Heart right ventricle (tissue), 16 donors: ENCODE measurements at regions not wholly inside any gene's neighbourhood (a gene's known extent, or its start where the extent isn't known, plus 50 kb on each side); places are given as distances from the start of the nearest gene placed in this dataset.

Experiments used
- ATAC-seq, 8 donors: fragments of 200-7000 bp; cut with Tn5 transposase; one replicate each; pipeline ENCODE4 v1.9.1; 2020; ENCODE audit warnings: mild to moderate bottlenecking in 8 of 8, moderate library complexity in 8 of 8, moderate number of reproducible peaks in 1 of 8
- DNase-seq, 2 donors: peaks; one replicate each; pipeline ENCODE4 v3.0.0-alpha.2; 2020
- H3K27ac ChIP-seq, 10 donors: fragments of 200-600 bp; sonication (generic) in 2 of 10; one replicate each; pipeline versions ENCODE4 v1.5.0 to v1.8.0; 2020 to 2022; ENCODE audit warnings: mild to moderate bottlenecking in 3 of 10
- H3K27me3 ChIP-seq, 7 donors: fragments of 200-600 bp; one replicate each; pipeline ENCODE4 v1.8.0; 2021 to 2022; ENCODE audit warnings: mild to moderate bottlenecking in 2 of 7
- H3K36me3 ChIP-seq, 9 donors: fragments of 200-600 bp; sonication (generic) in 1 of 9; one replicate each; pipeline versions ENCODE4 v1.5.0 to v1.8.0; 2020 to 2022; ENCODE audit warnings: mild to moderate bottlenecking in 2 of 9
- H3K4me1 ChIP-seq, 9 donors: fragments of 200-600 bp; sonication (generic) in 1 of 9; one replicate each; pipeline versions ENCODE4 v1.5.0 to v1.8.0; 2020 to 2022; ENCODE audit warnings: mild to moderate bottlenecking in 4 of 9
- H3K4me3 ChIP-seq, 10 donors: fragments of 200-600 bp; sonication (generic) in 2 of 10; one replicate each; pipeline versions ENCODE4 v1.5.0 to v1.8.0; 2020 to 2022; ENCODE audit warnings: mild to moderate bottlenecking in 7 of 10, moderate library complexity in 2 of 10
- H3K9me3 ChIP-seq, 11 donors: fragments of 200-600 bp in 10 of 11; sonication (generic) in 2 of 11; one replicate each; pipeline versions ENCODE4 v1.5.0 to v1.8.0; 2013 to 2022; ENCODE audit warnings: mild to moderate bottlenecking in 2 of 11, control low read depth in 1 of 11, moderate library complexity in 1 of 11
- WGBS, 2 donors: extraction: QIAGEN DNeasy Blood & Tissue Kit; methylation state at CpG; one replicate each; pipeline ENCODE4 v1.1.7; 2013; ENCODE audit warnings: inconsistent platforms in 1 of 2; 5-methylcytosine and 5-hydroxymethylcytosine counted together
- intact Hi-C, 10 donors: fragments of 100-400 bp; cut with DNase I; formaldehyde crosslinking; loops; one replicate each; pipeline versions ENCODE4 v1.11.1 to v1.14.2; 2022
- TF ChIP-seq, protein P1 (sequence below), 9 donors: fragments of 200-600 bp; sonication (generic) in 2 of 9; IDR thresholded peaks; one replicate each; pipeline versions ENCODE4 v1.5.0 to v1.8.0; 2021 to 2022; ENCODE audit warnings: antibody characterized with exemption in 9 of 9, mild to moderate bottlenecking in 5 of 9, moderate library complexity in 1 of 9
- donor health status: Arrhythmogenic right ventricular cardiomyopathy.
- donor health status: ischemic (EF 13 %, LVEDD 7.1; RV severe dilation, severe dysfunction).
- donor health status: healthy with polysubstance abuse.
- donor health status: DM: no; HTN: yes; CAD: no.
- donor health status: DM: no; HTN: no; CAD: no.
- donor health status: ischemic (EF 25% LVEDD 6.9; RV normal size, moderate dysfunction).
- donor health status: ischemic (EF 25% LVEDD 5.7; RV mildly dilated, moderate dysfunction).
- donor health status: healthy.
- donor health status: DM: yes; HTN: yes; CAD: no.
- donor health status: Ischemic cardiomyopathy.
- donor health status: ischemic (EF 35%, LVEDD 5.7; RV mildly dilated, moderate dysfunction).
- donor health status: nonischemic (EF 11% LVEDD 7.7; RV severe dilation, severe dysfunction).
- donor health status: DM: yes; HTN: yes; CAD: no.
- donor health status: PGD.
- donor health status: ischemic (EF 29% LVEDD 5.4; RV normal size, mild dysfunction).
- donor health status: nonischemic (EF 23%, LVEDD 6.1; RV moderate dilation, normal function).

DNA sequence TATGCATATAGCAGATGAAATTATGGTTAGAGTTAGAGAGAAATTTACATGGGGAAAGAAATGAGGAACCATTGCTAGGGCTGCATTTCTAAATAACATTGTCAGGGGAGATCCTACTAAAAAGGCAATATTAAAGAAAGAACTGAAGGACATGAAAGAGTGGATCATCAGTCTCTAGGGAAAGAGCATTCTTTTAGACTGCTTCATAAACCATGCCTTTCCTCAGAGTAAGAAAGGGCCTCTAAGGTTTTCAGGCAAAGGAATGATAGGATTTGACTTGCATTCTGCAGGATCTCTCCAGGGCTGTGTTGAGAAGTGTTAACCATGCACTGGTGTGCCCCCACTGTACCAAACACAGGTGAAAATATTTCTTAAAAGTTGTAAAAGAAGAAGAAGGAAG, 385.4 kb upstream of the MAD2L1 start:
- DNase-seq (no peak), ATAC-seq (no peak)
- Histone ChIP-seq H3K9me3 (no peaks in the 10 kb centered on the region), H3K4me1 (no peaks in the 10 kb centered on the region), H3K4me3 (no peak overlapping the region), H3K27ac (no peak overlapping the region), H3K27me3 (no peaks in the 10 kb centered on the region), H3K36me3 (no peaks in the 10 kb centered on the region)
- intact Hi-C loops, result no loop called here
- TF ChIP-seq, protein P1, sequence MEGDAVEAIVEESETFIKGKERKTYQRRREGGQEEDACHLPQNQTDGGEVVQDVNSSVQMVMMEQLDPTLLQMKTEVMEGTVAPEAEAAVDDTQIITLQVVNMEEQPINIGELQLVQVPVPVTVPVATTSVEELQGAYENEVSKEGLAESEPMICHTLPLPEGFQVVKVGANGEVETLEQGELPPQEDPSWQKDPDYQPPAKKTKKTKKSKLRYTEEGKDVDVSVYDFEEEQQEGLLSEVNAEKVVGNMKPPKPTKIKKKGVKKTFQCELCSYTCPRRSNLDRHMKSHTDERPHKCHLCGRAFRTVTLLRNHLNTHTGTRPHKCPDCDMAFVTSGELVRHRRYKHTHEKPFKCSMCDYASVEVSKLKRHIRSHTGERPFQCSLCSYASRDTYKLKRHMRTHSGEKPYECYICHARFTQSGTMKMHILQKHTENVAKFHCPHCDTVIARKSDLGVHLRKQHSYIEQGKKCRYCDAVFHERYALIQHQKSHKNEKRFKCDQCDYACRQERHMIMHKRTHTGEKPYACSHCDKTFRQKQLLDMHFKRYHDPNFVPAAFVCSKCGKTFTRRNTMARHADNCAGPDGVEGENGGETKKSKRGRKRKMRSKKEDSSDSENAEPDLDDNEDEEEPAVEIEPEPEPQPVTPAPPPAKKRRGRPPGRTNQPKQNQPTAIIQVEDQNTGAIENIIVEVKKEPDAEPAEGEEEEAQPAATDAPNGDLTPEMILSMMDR (IDR thresholded peaks at IDR 0.05), result no peak

DNA sequence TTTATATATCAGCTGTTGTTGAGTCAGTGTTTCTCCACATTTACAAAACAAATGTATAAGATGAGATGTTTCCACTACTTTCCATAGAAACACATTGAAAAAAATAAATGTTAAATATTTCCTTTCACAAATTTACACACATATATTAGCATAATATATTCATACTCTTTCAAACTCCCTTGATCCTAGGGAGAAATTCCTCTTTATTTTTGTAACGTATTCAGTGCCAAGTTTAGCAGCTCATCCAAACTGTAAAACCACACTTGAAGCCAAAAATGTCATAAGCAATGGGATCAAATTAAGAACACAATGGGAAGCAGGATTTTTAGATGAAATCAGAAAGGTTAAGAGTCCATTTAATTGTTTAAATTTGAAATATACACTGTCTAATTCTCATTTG, 381.1 kb upstream of the MAD2L1 start:
- Histone ChIP-seq H3K4me1 (no peaks in the 10 kb centered on the region), H3K36me3 (no peaks in the 10 kb centered on the region), H3K27me3 (no peaks in the 10 kb centered on the region), H3K9me3 (no peaks in the 10 kb centered on the region), H3K27ac (no peak overlapping the region), H3K4me3 (no peak overlapping the region)
- TF ChIP-seq, protein P1 (IDR thresholded peaks at IDR 0.05), result no peak
- no peak for DNase-seq
- intact Hi-C loops, result no loop called here
- 12 to 16% methylated on average over 1 of the region's 1 CpG for WGBS, 2 donors
- no peak for ATAC-seq

DNA sequence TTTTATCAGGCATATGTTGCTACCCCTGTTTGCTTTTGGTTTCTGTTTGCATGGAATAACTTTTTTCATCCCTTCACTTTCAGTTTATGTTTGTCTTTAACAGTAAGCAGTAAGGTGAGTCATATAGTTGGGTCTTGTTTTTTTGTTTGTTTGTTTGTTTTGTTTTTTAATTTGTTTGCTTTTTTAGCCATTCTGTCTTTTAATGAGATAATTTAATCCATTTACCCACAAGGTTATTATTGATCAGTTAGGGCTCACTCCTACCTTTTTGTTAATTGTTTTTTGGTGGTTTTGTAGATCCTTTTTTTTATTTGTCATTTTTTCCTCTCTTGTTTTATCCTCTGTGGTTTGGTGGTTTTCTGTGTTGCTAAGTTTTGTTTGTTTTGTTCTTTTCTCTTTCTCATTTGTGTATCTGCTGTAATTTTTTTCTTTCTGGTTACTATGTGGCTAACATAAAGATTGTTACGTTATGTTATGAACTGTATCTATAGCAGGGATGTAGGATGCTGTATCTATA, 379.5 kb upstream of the MAD2L1 start:
- whole genome bisulfite sequencing, 2 donors, result 88 to 89% methylated on average over 1 of the region's 1 CpG
- Histone ChIP-seq H3K9me3 (no peaks in the 10 kb centered on the region), H3K4me3 (no peak overlapping the region), H3K4me1 (no peaks in the 10 kb centered on the region), H3K27ac (no peak overlapping the region), H3K36me3 (no peaks in the 10 kb centered on the region), H3K27me3 (no peaks in the 10 kb centered on the region)
- ATAC-seq (no peak), DNase-seq (no peak)
- intact Hi-C loops, result no loop called here
- TF ChIP-seq, protein P1 (IDR thresholded peaks at IDR 0.05), result no peak

DNA sequence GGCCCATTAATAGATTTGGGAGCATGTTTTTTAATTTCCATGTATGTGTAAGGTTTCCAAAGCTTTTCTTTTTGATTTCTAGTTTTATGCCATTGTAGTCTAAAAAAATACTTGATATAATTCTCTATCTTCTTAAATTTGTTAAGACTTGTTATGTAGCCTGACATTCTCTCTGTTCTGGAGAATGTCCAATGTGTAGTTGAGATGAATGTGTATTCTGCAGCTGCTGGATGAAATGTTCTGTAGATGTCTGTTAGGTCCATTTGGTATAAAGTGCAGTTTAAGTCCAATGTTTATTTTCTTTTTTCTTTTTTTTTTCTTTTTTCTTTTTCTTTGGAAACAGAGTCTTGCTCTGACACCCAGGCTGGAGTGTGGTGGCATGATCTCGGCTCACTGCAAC, 378.5 kb upstream of the MAD2L1 start:
- Histone ChIP-seq H3K9me3 (no peaks in the 10 kb centered on the region), H3K4me1 (no peaks in the 10 kb centered on the region), H3K27ac (no peak overlapping the region), H3K4me3 (no peak overlapping the region), H3K36me3 (no peaks in the 10 kb centered on the region), H3K27me3 (no peaks in the 10 kb centered on the region)
- WGBS, 2 donors, result 83 to 90% methylated on average over 1 of the region's 1 CpG
- DNase-seq, result no peak
- TF ChIP-seq, protein P1 (IDR thresholded peaks at IDR 0.05), result no peak
- intact Hi-C loops, result no loop called here
- no peak for ATAC-seq

DNA sequence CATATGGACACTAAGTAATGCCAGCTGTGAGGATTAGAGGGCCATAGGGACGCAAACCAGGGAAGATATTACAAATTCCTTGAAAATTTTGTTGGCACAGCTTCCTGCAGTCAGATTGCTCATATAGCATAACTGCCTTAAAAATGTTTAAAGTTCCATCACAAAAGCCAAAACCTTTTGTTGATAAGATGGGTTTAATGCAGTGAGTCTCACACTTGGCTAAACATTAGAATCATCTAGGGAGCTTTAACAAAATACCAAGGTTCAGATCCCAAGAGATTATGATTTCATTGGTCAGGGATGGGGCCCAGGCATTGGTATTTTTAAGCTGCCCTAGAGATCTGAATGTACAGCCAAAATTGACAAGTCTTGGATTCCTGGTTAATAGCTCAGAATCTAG, 376.5 kb upstream of the MAD2L1 start:
- DNase-seq (no peak), ATAC-seq (no peak)
- no peak overlapping the region for H3K4me3 ChIP-seq
- intact Hi-C loops, result no loop called here
- H3K36me3 ChIP-seq, result no peaks in the 10 kb centered on the region
- no peaks in the 10 kb centered on the region for H3K4me1 ChIP-seq
- no peaks in the 10 kb centered on the region for H3K9me3 ChIP-seq
- no peaks in the 10 kb centered on the region for H3K27me3 ChIP-seq
- no peak overlapping the region for H3K27ac ChIP-seq
- WGBS, 2 donors, result 73 to 79% methylated on average over 1 of the region's 1 CpG
- TF ChIP-seq, protein P1 (IDR thresholded peaks at IDR 0.05), result no peak
